Colon (tissue), 2 donors: ENCODE measurements at regions not wholly inside any gene's neighbourhood (a gene's known extent, or its start where the extent isn't known, plus 50 kb on each side); places are given as distances from the start of the nearest gene placed in this dataset.
"Not testable (repeated sequence)": the region's sequence is repeated elsewhere in the genome, so short reads cannot be mapped to it uniquely, and the experiment has no call there.

Experiments used
- FAIRE-seq: peaks from 2 replicates; lab custom pipeline; 2012; peaks lifted over from hg19 to GRCh38; lab: Jason Lieb, UNC
- donor health status: control.
- donor health status: control.

- no peak for FAIRE-seq
Measured at GRCh38 chr10:6811153-6811552, 231.1 kb upstream of the PRKCQ start.

DNA sequence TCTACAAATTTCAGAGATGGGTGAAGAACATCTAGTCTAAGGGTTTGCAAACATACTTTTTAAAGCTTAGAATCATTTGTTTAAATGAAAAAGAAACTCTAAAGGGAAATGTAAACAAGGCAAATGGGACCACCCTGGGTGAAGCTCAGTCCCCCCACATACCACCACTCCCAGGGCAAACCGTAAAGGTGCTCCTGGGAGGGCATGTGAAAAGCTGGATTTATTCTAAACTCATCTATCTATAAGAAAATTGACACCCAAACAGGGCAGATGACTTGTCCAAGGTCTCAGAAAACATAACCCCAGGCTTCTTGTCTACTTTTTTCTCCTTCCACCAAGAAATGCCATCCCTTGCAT, 223.3 kb upstream of the PRKCQ start:
- FAIRE-seq = no peak

DNA sequence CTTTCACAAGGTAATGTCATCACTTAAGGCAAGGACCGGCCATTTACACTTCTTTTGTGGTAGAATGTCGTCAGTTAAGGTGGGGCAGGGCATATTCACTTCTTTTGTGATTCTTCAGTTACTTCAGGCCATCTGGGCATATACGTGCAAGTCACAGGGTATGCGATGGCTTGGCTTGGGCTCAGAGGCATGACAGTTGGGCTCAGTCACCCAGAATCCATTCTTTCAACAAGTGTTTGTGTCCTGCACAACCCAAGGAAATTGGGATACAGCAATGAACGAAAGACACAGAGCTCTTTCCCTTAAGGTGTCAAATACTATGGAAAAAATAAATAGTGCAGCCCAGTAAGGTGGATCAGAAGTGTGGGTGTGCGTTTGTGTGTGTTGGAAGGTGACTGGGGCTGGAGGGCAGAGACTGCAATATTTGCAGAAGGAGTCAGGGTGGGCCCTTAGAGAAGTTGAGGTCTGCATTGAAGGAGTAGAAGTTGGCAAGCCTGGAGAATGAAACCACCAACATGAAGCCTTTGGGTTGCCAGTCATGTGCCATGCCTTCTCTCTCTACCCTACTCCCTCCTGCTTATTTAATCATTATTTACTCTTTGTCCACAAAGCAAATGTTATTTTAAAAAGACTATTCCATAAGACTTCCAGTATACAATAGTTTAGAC, 222.8 kb upstream of the PRKCQ start:
- FAIRE-seq = no peak

DNA sequence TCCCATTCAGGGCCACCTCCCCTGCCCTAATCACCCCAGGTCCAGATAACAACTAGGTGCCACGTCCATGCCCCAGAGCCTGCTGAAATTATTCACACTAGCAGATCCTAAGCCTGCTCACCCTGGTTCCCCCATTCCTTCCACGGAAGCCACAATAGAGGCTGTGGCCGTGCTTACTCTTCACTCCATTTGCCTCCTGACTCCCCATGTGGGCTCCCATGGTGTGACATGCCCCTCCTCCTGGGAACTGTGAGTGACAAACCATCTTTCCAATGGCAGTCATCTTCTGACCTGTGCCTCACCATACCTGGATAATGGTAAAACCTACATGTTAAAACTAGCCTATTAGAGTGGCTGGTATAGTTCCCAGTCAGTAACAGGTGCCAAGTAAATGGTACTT, 216.2 kb upstream of the PRKCQ start:
- no peak for FAIRE-seq

DNA sequence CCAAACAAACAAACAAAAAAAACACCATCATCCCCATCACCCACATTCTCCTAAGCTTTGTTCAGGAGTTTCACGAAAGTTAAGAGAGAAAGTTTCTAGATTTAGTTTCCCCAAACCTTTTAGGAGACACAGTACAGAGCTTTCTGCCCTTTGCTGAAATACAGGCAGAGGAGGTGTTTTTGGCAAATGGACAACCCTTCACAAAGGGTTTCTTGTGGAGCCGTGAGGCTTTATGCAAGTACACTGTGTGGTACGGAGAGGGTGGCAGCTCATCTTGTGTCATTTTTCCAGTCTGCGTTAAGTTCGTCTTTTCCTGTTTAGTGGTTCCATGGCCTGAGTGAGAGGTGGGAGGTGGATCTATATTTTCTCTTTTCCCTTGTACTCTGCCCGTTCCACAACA, 215.5 kb upstream of the PRKCQ start:
- no peak for FAIRE-seq

- not testable (repeated sequence) for FAIRE-seq
Measured at GRCh38 chr10:6794841-6795240, 214.8 kb upstream of the PRKCQ start.

DNA sequence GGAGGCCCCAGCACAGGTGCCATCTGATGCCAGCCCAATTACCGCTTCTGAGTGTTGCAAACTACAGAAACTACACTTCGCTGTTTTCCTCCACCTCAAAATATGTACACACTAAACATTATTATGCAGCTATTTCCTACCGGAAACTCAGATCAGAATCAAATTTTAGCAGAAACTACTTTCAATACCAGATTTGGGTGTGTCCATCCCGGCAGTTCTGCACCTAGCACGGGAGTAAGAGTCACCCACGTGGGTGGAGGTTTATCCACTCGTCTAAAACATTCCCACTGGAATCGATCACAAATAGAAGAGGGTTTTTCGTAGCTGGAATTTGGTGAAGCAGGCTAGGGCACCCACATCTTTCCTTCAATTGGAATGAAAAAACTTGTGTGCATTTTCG, 214.4 kb upstream of the PRKCQ start:
- FAIRE-seq = no peak

DNA sequence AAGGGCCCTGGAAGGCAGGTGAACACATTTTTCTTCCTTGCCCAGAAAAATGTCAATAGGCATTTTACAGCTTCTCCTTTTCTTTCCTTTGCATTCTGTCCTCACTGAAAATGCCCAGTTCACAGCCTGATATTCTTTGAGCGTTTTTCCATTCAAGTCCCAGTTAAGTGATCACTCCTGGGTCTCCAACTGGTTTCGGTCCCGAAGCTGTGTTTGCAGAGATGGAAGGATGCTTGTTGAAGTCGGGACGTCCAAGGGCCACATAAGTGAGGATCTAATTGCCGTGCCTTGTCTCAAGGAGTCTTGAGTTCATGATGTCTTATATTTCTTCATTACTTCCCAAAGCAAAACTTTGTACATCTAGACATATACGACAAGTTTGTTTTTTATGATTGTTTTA, 208.7 kb upstream of the PRKCQ start:
- FAIRE-seq = no peak

DNA sequence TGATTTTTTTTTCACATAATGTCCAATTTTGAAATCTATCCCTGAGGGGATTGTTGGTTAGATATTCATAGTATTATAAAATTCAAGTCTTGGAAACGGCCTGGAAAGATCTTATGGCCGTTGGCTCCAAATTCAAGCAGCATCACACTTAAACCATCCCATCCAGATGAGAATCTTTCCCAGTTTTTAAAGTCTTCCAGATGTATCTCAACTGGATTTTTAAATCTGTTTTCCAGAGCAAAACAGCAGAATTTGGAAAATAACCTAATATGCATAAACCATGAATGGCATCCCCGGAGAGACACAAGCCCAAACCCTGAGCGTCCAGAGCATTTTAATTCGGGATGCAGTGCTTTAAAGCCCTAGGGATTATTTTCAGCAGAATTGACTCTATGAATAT, 208.2 kb upstream of the PRKCQ start:
- no peak for FAIRE-seq

- FAIRE-seq = no peak
Measured at GRCh38 chr10:6787718-6788117, 207.6 kb upstream of the PRKCQ start.

GRCh38 chr10:6787091-6787490, 207.0 kb upstream of the PRKCQ start:
- no peak for FAIRE-seq

DNA sequence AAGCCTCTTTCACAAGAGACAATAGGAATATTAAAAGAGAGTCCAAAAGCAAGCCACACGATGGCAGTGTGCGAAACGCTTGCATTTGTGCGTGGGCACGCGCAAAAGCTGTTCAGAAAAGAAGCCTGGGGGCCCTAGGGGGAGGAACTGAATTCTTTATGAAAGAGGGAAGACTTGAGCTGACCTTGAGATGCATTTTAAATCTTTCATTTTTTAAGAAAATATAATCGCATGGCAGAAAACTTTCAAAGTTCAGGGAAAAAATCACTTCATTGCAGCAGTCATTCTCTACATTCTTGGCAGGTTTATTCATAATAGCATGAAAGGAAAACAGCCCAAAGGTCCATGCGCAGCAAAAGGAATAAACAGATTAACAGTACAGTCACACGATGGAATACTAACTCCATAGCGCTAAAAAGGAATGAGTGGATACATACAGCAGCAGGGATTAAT, 206.5 kb upstream of the PRKCQ start:
- FAIRE-seq = no peak

- FAIRE-seq = not testable (repeated sequence)
Measured at GRCh38 chr10:6784429-6784828, 204.4 kb upstream of the PRKCQ start.

DNA sequence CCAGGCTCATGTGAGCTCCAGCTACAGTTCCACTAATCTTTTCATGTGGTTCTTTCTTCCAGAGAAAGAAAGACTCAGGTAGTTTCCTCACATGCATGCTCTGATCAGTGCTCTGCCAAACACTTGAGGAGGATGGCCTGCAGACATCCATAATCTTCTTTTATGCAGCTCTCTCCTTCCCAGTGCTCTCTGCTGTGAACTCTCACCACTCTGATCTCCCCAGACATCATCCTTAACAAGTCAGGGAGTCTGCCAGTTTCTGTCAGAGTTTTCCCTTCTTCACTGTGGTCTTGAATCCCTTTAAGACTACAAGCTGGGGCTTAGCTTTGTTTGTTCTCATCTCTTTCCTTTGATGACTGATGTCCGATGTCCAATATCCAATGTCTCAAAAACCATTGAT, 203.4 kb upstream of the PRKCQ start:
- no peak for FAIRE-seq

GRCh38 chr10:6782378-6782777, 202.3 kb upstream of the PRKCQ start:
- FAIRE-seq = no peak

DNA sequence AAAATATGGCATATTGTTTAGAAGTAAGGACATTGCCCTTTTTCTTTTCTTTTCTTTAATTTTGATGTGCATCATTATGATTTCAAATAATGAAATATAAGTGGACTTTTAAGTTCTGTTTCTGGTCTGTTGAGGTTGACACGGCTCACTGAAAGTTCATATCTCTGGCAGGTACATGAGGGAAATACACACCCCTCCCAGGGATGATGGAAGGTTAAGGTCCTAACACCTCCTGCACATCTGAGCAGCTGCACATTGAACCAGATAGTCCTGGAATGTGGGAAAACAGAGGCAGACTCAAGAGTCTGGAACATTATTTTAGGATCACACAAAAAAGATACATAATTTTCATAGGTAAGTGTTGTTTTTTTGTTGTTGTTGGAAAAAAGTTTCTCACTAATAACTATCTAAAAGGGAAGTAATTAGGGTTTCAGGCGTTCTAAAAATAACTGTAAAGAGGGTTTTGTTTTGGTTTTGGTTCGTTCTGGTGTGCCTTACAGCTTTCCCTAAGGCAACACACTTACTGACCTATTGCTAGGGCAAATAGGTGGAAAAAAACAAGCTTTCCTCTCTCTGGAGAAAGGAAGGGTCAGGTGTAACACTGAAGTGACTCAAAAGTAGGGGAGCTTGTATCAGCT, 201.2 kb upstream of the PRKCQ start:
- no peak for FAIRE-seq

DNA sequence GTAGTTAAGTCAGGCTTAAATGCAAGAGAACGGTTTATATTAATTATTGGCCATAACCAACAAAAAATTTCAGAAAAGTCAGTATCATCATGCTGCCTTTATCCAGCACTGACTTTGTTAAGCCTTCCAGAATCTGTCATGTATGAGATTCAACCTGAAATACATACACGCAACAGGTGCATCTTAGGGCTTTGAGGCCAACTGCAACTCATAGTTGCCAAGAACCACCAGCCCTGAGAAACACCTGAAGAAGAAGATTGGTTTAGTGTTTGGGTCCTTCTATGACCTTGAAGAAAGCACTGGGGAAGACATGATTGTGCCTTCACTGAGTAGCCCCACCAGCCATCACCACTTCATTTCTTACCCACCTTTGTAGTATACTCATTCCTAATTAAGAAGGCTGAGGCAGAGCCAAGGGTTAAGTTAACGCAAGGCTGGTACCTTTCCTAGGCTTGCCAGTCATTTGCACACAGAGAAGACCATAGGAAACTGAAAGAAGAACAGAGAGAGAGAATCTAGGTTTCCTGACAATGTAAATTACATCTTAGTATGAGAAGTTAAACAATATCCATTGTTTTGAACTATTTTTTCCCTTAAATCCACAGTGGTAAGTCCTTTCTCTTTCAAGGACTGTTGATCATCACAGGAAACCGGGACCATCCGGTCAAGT, 200.1 kb upstream of the PRKCQ start:
- FAIRE-seq = no peak

DNA sequence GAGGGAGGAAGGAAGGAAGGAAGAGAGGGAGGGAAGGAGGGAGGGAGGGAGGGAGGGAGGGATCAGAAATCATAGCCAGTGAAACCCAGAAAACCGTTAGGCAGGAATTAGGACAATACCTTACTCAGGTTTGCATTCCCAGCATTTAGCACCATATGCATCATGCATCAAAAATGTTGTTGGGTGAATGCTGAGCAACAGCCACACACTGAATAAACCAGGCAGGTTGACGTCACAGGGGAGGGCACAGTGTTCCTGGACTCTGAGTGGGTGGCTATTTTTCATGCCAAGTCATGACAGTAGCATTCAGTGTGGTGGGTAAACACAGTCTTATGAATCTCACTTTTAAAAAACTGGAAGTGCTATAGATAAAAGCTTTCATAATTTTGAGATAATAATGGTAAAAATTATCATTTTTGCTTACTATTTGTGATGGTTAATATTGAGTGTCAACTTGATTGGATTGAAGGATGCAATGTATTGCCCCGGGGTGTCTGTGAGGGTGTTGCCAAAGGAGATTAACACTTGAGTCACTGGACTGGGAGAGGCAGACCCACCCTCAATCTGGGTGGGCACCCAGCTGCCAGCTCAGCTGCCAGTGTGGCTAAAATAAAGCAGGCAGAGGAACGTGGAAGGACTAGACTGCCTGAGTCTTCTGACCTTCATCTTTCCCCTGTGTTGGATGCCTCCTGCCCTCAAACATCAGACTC, 199.1 kb upstream of the PRKCQ start:
- no peak for FAIRE-seq

- no peak for FAIRE-seq
Measured at GRCh38 chr10:6776170-6776569, 196.1 kb upstream of the PRKCQ start.

GRCh38 chr10:6774406-6774805, 194.3 kb upstream of the PRKCQ start:
- no peak for FAIRE-seq

GRCh38 chr10:6771331-6771730, 191.3 kb upstream of the PRKCQ start:
- FAIRE-seq = no peak

GRCh38 chr10:6770846-6771245, 190.8 kb upstream of the PRKCQ start:
- no peak for FAIRE-seq
